ENCODE measurements at regions not wholly inside any gene's neighbourhood (a gene's known extent, or its start where the extent isn't known, plus 50 kb on each side); places are given as distances from the start of the nearest gene placed in this dataset.

DNA sequence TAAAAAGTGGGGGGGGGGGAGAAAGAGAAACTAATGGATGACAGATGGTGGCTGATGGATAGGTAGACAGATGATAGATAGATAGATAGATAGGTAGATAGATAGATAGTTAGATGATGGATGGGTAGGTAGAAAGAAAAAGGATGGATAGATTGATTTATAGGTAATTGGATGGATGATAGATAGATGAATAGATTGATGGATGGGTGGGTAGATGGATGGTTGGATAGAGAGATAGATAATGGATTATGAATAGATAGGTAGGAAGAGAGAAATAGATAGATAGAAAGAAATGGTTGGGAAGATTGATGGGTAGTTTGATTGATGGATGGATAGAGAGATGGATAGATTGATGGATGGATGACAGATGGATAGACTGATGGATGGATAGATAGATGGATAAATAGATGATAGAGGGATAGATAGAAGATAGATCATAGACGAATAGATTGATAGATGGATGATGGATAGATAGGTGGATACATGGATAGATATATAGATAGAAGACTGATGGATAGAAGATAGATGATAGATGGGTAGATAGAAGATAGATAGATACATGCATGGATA, 337.1 kb downstream of the C16orf95 start:
- H3K4me3 ChIP-seq (ENCODE audit: low read depth, low read length), result no peak overlapping the region
- FAIRE-seq, result no peak
- TF ChIP-seq, protein P1, sequence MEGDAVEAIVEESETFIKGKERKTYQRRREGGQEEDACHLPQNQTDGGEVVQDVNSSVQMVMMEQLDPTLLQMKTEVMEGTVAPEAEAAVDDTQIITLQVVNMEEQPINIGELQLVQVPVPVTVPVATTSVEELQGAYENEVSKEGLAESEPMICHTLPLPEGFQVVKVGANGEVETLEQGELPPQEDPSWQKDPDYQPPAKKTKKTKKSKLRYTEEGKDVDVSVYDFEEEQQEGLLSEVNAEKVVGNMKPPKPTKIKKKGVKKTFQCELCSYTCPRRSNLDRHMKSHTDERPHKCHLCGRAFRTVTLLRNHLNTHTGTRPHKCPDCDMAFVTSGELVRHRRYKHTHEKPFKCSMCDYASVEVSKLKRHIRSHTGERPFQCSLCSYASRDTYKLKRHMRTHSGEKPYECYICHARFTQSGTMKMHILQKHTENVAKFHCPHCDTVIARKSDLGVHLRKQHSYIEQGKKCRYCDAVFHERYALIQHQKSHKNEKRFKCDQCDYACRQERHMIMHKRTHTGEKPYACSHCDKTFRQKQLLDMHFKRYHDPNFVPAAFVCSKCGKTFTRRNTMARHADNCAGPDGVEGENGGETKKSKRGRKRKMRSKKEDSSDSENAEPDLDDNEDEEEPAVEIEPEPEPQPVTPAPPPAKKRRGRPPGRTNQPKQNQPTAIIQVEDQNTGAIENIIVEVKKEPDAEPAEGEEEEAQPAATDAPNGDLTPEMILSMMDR (IDR thresholded peaks at IDR 0.05; ENCODE audit: insufficient read depth, low read length, severe bottlenecking), result no peak
- no peaks in the 10 kb centered on the region for H3K27me3 ChIP-seq (ENCODE audit: control insufficient read depth, insufficient read depth, low read length)
- no peaks in the 10 kb centered on the region for H3K36me3 ChIP-seq (ENCODE audit: control insufficient read depth, insufficient read depth, low read length)
- no peak for DNase-seq (ENCODE audit: low read depth)

DNA sequence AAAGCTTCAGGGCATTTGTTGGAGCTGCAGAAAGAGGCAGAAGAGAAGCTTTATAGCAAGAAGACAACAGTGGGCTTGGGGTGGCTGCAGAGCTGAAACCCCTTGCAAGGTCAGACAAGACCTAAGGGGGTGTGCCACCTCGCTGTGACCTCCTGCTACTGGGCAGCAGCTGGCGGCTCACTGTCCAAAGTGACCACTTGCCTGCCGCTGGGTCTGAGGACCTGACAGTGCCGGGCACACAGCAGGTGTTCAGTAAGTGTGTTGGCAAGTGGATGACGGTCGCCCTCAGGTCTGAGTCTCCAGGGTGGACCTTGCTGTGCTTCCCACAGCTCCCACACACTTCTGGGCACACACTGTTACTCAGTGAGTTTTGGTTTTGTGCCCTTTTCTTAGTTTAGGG, 336.5 kb downstream of the C16orf95 start:
- DNase-seq (ENCODE audit: low read depth) (no peak), FAIRE-seq (no peak)
- H3K36me3 ChIP-seq (ENCODE audit: control insufficient read depth, insufficient read depth, low read length), result no peaks in the 10 kb centered on the region
- TF ChIP-seq, protein P1 (IDR thresholded peaks at IDR 0.05; ENCODE audit: insufficient read depth, low read length, severe bottlenecking), result no peak
- no peak overlapping the region for H3K4me3 ChIP-seq (ENCODE audit: low read depth, low read length)
- H3K27me3 ChIP-seq (ENCODE audit: control insufficient read depth, insufficient read depth, low read length), result no peaks in the 10 kb centered on the region

DNA sequence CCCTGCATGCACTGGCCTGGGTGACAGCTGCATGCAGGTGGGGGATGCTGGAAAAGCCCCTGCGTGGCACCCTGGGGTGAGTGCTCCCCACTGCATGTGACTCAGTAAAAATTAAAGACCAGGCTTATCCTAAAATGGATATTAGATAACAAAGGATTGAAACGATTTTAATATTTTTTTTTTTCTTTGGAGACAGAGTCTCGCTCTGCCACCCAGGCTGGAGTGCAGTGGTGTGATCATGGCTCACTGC, 334.9 kb downstream of the C16orf95 start:
- Histone ChIP-seq H3K4me3 (ENCODE audit: low read depth, low read length) (no peak overlapping the region), H3K36me3 (ENCODE audit: control insufficient read depth, insufficient read depth, low read length) (no peaks in the 10 kb centered on the region), H3K27me3 (ENCODE audit: control insufficient read depth, insufficient read depth, low read length) (no peaks in the 10 kb centered on the region)
- TF ChIP-seq, protein P1 (IDR thresholded peaks at IDR 0.05; ENCODE audit: insufficient read depth, low read length, severe bottlenecking), result no peak
- DNase-seq (ENCODE audit: low read depth) (no peak), FAIRE-seq (no peak)

DNA sequence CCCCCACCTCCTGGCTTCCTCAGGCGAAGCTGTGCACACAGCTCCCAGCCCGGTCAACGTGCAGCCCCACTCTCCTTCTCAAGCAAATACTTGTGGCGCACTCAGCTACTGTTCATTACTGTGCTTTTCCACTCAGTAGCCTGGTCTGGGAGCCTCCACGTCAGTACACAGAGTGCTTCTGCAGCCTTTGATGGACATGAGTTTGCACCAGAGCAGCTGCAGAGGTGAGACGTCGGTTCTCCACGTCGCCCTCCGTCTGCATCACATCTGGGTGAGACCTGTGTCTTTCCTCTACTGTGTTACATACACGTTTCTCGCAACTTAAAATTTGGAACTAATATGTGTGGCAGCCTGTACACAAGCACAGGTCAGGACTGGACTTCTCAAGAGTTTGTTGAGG, 334.3 kb downstream of the C16orf95 start:
- no peak for DNase-seq (ENCODE audit: low read depth)
- FAIRE-seq, result no peak
- TF ChIP-seq, protein P1 (IDR thresholded peaks at IDR 0.05; ENCODE audit: insufficient read depth, low read length, severe bottlenecking), result no peak
- H3K36me3 ChIP-seq (ENCODE audit: control insufficient read depth, insufficient read depth, low read length), result no peaks in the 10 kb centered on the region
- H3K27me3 ChIP-seq (ENCODE audit: control insufficient read depth, insufficient read depth, low read length), result no peaks in the 10 kb centered on the region
- no peak overlapping the region for H3K4me3 ChIP-seq (ENCODE audit: low read depth, low read length)

DNA sequence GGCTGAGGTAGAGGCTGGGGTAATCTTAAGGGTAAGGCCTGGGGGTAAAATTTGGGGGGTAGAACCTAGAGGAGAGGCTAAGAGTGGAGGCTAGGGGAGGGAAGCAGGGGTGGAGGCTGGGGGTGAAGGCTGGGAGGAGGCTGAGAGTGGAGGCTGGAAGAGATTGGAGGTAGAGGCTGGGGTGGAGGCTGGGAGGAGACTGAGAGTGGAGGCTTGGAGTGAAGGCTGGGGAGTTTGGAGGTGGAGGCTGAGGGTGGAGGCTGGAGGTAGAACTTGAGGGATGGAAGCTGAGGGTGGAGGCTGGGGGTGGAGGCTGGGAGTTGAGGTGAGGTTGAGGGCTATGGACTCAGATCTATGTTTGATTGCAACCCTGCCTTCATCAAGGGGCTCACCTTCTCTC, 333.6 kb downstream of the C16orf95 start:
- no peak for DNase-seq (ENCODE audit: low read depth)
- H3K36me3 ChIP-seq (ENCODE audit: control insufficient read depth, insufficient read depth, low read length), result no peaks in the 10 kb centered on the region
- TF ChIP-seq, protein P1 (IDR thresholded peaks at IDR 0.05; ENCODE audit: insufficient read depth, low read length, severe bottlenecking), result no peak
- FAIRE-seq, result no peak
- H3K4me3 ChIP-seq (ENCODE audit: low read depth, low read length), result no peak overlapping the region
- H3K27me3 ChIP-seq (ENCODE audit: control insufficient read depth, insufficient read depth, low read length), result no peaks in the 10 kb centered on the region

DNA sequence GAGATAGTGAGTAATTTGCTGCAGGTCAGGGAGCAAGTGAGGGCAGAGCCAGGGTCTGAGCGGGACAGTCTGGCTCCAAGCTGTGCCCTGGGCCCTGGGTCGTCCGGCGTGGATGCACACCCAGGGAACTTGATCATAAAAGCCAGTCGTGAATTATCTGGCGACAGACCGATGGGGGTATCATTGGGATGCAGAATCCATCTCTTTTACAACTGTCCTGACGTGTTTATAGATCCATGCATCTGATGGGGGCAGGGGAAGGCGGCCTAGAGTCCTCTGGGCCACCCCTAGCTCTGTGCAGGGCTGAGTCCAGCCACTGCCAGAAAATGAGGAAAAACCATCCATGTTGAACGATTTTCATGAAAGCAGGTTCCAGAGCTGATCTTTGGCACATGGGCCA, 332.8 kb downstream of the C16orf95 start:
- no peak overlapping the region for H3K4me3 ChIP-seq (ENCODE audit: low read depth, low read length)
- FAIRE-seq (no peak), DNase-seq (ENCODE audit: low read depth) (no peak)
- TF ChIP-seq, protein P1 (IDR thresholded peaks at IDR 0.05; ENCODE audit: insufficient read depth, low read length, severe bottlenecking), result no peak
- no peaks in the 10 kb centered on the region for H3K27me3 ChIP-seq (ENCODE audit: control insufficient read depth, insufficient read depth, low read length)
- H3K36me3 ChIP-seq (ENCODE audit: control insufficient read depth, insufficient read depth, low read length), result no peaks in the 10 kb centered on the region

Measured in bronchial epithelial cell (primary cell).